Astrocyte of the cerebellum (primary cell): ENCODE measurements at regions not wholly inside any gene's neighbourhood (a gene's known extent, or its start where the extent isn't known, plus 50 kb on each side); places are given as distances from the start of the nearest gene placed in this dataset.

ENCODE experiments used
- DNase-seq: peaks from one replicate; pipeline ENCODE4 v3.0.0-alpha.2; 2011; ENCODE audit warnings: low read depth
- H3K4me3 ChIP-seq: 2 replicates; pipeline ENCODE4 v1.5.1; 2011; ENCODE audit warnings: mild to moderate bottlenecking, low read depth, low read length, moderate library complexity
- CTCF ChIP-seq: IDR thresholded peaks from 2 replicates; pipeline ENCODE4 v1.5.1; 2012; ENCODE audit warnings: low read length, low read depth, moderate library complexity, mild to moderate bottlenecking; ENCODE audit errors: missing control alignments
- in situ Hi-C: cut with HindIII; loops from 2 replicates; pipeline ENCODE4 v1.10.0; 2017; ENCODE audit warnings: low sequenced_read_pairs

GRCh38 chr6:56693246-56693607, 50.5 kb upstream of the DST start:
- H3K4me3 ChIP-seq: no peak overlapping the region
- no peak for TF ChIP-seq CTCF
- in situ Hi-C loops: no loop called here
- DNase-seq: peak; percentile 81

- no peak overlapping the region for H3K4me3 ChIP-seq
- TF ChIP-seq CTCF: no peak
- no peak for DNase-seq
- in situ Hi-C loops: no loop called here
Measured at GRCh38 chr6:56692523-56693245, 50.0 kb upstream of the DST start.
